A549 (cell line): ENCODE measurements at regions not wholly inside any gene's neighbourhood (a gene's known extent, or its start where the extent isn't known, plus 50 kb on each side); places are given as distances from the start of the nearest gene placed in this dataset.

ENCODE experiments used
- ATAC-seq, 2 experiments: fragments of 200-7000 bp in 1 of 2; fragments of >200 bp in 1 of 2; cut with Nextera tagmentation in 1 of 2; cut with Tn5 transposase in 1 of 2; 3 replicates each; pipeline versions ENCODE4 v1.8.0 to v1.9.1; 2018 to 2020; ENCODE audit warnings: mild to moderate bottlenecking in 1 of 2, moderate library complexity in 1 of 2
- CTCF ChIA-PET: fragments of 300-600 bp; sonication (Branson Sonifier 250); formaldehyde crosslinking; extraction: SDS; loops from one replicate; lab custom pipeline; 2021; ENCODE audit warnings: antibody characterized with exemption, inconsistent platforms; lab: Yijun Ruan, JAX
- POLR2A ChIA-PET: fragments of 350-600 bp; formaldehyde crosslinking; extraction: SDS; loops from one replicate; lab custom pipeline; 2021; ENCODE audit warnings: antibody characterized with exemption, inconsistent platforms; lab: Yijun Ruan, JAX
- DNase-seq, 2 experiments: peaks; one replicate each; pipeline versions ENCODE4 v3.0.0 to v3.0.0-alpha.2; 2011 to 2016; ENCODE audit warnings: low read depth in 1 of 2, low spot score in 1 of 2
- FAIRE-seq: peaks from 2 replicates; lab custom pipeline; 2011; peaks lifted over from hg19 to GRCh38; lab: Jason Lieb, UNC
- H3K27ac ChIP-seq, 2 experiments: fragments of >200 bp; sonication (Bioruptor Twin); formaldehyde crosslinking; 3 replicates each; pipeline ENCODE4 v1.5.1; 2016 to 2017
- H3K4me1 ChIP-seq: fragments of >200 bp; sonication (Bioruptor Twin); formaldehyde crosslinking; 3 replicates; pipeline ENCODE4 v1.6.1; 2016
- H3K4me2 ChIP-seq: fragments of >200 bp; sonication (Bioruptor Twin); formaldehyde crosslinking; 3 replicates; pipeline ENCODE4 v1.6.1; 2016
- H3K4me3 ChIP-seq: fragments of >200 bp; sonication (Bioruptor Twin); formaldehyde crosslinking; 3 replicates; pipeline ENCODE4 v1.5.1; 2016
- H3K9me3 ChIP-seq: fragments of >200 bp; sonication (Bioruptor Twin); formaldehyde crosslinking; 3 replicates; pipeline ENCODE4 v1.6.1; 2016
- BHLHE40 ChIP-seq: IDR thresholded peaks from 2 replicates; pipeline ENCODE4 v1.6.1; 2012; ENCODE audit warnings: low read depth, low read length, inconsistent platforms
- CBX8 ChIP-seq: fragments of 200-600 bp; sonication (generic); IDR thresholded peaks from 2 replicates; pipeline ENCODE4 v1.6.1; 2016
- CEBPB ChIP-seq, 2 experiments: fragments of >200 bp in 1 of 2; sonication (Bioruptor Twin) in 1 of 2; formaldehyde crosslinking in 1 of 2; IDR thresholded peaks; 2 replicates each; pipeline ENCODE4 v1.6.1; 2012 to 2016
- CHD2 ChIP-seq: fragments of 150-350 bp; IDR thresholded peaks from 2 replicates; pipeline ENCODE4 v1.6.1; 2014; ENCODE audit warnings: low read length; ENCODE audit not compliant: partially characterized antibody
- E2F6 ChIP-seq: IDR thresholded peaks from 2 replicates; pipeline ENCODE4 v1.6.1; 2012; ENCODE audit warnings: low read depth, borderline replicate concordance
- ESRRA ChIP-seq: fragments of 150-350 bp; IDR thresholded peaks from 2 replicates; pipeline ENCODE4 v1.6.1; 2014; ENCODE audit warnings: mild to moderate bottlenecking, low read length, borderline replicate concordance
- FOSL2 ChIP-seq, 2 experiments: fragments of 450-650 bp in 1 of 2; fragments of >200 bp in 1 of 2; sonication (Bioruptor Twin) in 1 of 2; formaldehyde crosslinking; IDR thresholded peaks; 2 replicates each; pipeline versions ENCODE4 v1.5.0 to v1.6.1; 2016 to 2020; ENCODE audit warnings: mild to moderate bottlenecking in 1 of 2, moderate library complexity in 1 of 2
- FOXS1 ChIP-seq: fragments of 250-450 bp; sonication (Bioruptor Pico); IDR thresholded peaks from 2 replicates; pipeline ENCODE4 v1.5.0; 2020; ENCODE audit warnings: mild to moderate bottlenecking, moderate library complexity
- GATA3 ChIP-seq: IDR thresholded peaks from 2 replicates; pipeline ENCODE4 v1.6.1; 2012; ENCODE audit warnings: borderline replicate concordance
- HOXA7 ChIP-seq: fragments of 250-450 bp; sonication (Bioruptor Pico); IDR thresholded peaks from 2 replicates; pipeline ENCODE4 v1.5.0; 2020; ENCODE audit warnings: mild to moderate bottlenecking, moderate library complexity
- HOXB13 ChIP-seq: fragments of 250-450 bp; sonication (Bioruptor Pico); IDR thresholded peaks from 2 replicates; pipeline ENCODE4 v1.5.0; 2020; ENCODE audit warnings: low read depth, mild to moderate bottlenecking, moderate library complexity
- JUNB ChIP-seq: fragments of >200 bp; sonication (Bioruptor Twin); formaldehyde crosslinking; IDR thresholded peaks from 2 replicates; pipeline ENCODE4 v1.6.1; 2016
- MAFK ChIP-seq: fragments of 450-650 bp; IDR thresholded peaks from 2 replicates; pipeline ENCODE4 v1.6.1; 2014; ENCODE audit not compliant: partially characterized antibody
- REST ChIP-seq: fragments of 200-600 bp; sonication (generic); IDR thresholded peaks from 2 replicates; pipeline ENCODE4 v1.6.1; 2016; ENCODE audit warnings: antibody characterized with exemption, mild to moderate bottlenecking, moderate library complexity
- RFX5 ChIP-seq: fragments of 450-650 bp; IDR thresholded peaks from 2 replicates; pipeline ENCODE4 v1.7.1; 2014; ENCODE audit warnings: antibody characterized with exemption, mild to moderate bottlenecking, moderate library complexity
- ZC3H11A ChIP-seq: fragments of 450-650 bp; IDR thresholded peaks from 2 replicates; pipeline ENCODE4 v1.6.1; 2014; ENCODE audit warnings: antibody characterized with exemption, mild to moderate bottlenecking
- WGBS: methylation state at CpG from one replicate; pipeline ENCODE4 v1.1.6; 2017; ENCODE audit errors: missing lambda C conversion rate; 5-methylcytosine and 5-hydroxymethylcytosine counted together
- TF ChIP-seq, protein P1 (sequence below): fragments of 450-650 bp; IDR thresholded peaks from 2 replicates; pipeline ENCODE4 v1.6.1; 2014; ENCODE audit warnings: antibody characterized with exemption

DNA sequence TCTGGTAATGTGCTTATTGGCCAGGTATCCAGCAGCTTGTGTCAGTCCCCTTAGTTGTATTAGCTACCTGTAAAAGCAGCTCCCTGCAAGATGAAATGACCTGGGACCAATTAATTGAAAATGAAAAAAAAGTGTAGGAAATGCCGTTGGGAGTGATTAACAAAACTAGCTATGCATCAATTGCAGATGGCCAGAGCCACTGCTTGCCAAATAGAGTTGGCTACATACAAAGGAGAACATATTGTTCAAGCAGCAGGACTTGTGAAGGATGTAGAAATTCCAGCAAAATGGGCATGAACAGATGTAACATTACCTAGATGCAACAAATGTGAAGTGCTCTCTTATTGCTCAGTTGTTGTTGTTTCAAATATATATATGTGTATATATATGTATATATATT lies 300.5 kb downstream of the PCDH17 start:
- Histone ChIP-seq H3K4me2 (no peak overlapping the region), H3K9me3 (no peaks in the 10 kb centered on the region), H3K27ac (no peak overlapping the region), H3K4me3 (no peak overlapping the region), H3K4me1 (no peaks in the 10 kb centered on the region)
- POLR2A ChIA-PET = no interaction called here
- ATAC-seq (no peak), DNase-seq (no peak), FAIRE-seq (no peak)
- TF ChIP-seq FOXS1 (CRISPR knock-in tag) (no peak), CEBPB (IDR thresholded peaks at IDR 0.05) (no peak), FOSL2 (IDR thresholded peaks at IDR 0.05) (no peak), FOSL2 (CRISPR knock-in tag; IDR thresholded peaks at IDR 0.05) (no peak)
- TF ChIP-seq, protein P1, sequence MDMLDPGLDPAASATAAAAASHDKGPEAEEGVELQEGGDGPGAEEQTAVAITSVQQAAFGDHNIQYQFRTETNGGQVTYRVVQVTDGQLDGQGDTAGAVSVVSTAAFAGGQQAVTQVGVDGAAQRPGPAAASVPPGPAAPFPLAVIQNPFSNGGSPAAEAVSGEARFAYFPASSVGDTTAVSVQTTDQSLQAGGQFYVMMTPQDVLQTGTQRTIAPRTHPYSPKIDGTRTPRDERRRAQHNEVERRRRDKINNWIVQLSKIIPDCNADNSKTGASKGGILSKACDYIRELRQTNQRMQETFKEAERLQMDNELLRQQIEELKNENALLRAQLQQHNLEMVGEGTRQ = no peak
- CTCF ChIA-PET = no interaction called here
- WGBS = 0% methylated on average over 1 of the region's 1 CpG

DNA sequence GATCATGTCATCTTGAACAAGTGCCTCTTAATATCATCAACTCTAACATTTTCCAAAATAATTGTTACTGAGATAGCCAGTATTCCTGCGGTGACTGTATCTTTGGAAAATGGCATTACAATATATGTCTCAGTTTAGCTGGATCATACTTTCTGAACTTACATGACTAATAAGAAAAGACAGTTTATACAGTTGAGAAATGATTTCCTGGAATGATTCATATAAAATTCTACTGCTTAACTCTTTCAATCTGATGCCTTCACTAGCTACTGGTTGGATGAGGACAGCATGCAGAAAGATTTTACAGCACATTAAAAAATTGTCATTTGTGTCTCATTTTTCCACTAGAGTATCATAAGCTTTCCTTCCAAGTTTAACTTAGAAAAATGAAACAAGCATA lies 302.1 kb downstream of the PCDH17 start:
- Histone ChIP-seq H3K27ac (no peak overlapping the region), H3K4me3 (no peak overlapping the region), H3K4me2 (no peak overlapping the region), H3K9me3 (no peaks in the 10 kb centered on the region), H3K4me1 (no peaks in the 10 kb centered on the region)
- 39% methylated on average over 1 of the region's 1 CpG for WGBS
- ChIA-PET CTCF (no interaction called here), POLR2A (no interaction called here)
- TF ChIP-seq E2F6 (no peak), BHLHE40 (no peak), JUNB (no peak), HOXA7 (no peak), CHD2 (no peak)
- FAIRE-seq (no peak), DNase-seq (no peak), ATAC-seq (no peak)

DNA sequence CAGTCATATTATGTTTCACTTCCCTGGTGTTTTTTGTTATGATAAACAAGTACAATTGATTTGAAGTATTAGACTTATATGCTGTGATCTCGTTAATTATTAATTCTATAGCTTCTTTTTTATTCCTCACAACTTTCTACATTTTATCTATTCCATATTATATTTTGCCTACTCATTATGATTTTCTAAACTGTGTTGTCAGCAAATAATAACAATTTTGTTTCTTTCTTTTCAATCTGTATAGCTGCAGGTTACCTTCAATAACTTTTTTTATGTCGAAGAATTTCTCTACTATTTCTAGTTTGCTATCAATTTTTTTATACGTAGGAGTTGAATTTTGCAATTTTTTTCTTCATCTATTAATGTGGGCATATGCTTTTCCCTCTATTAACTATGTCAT lies 304.4 kb downstream of the PCDH17 start:
- Histone ChIP-seq H3K9me3 (no peaks in the 10 kb centered on the region), H3K4me1 (no peaks in the 10 kb centered on the region), H3K27ac (no peak overlapping the region), H3K4me3 (no peak overlapping the region), H3K4me2 (no peak overlapping the region)
- ChIA-PET CTCF (no interaction called here), POLR2A (no interaction called here)
- FAIRE-seq (no peak), DNase-seq (no peak), ATAC-seq (no peak)
- TF ChIP-seq HOXA7 (no peak), MAFK (peak; percentile 52), JUNB (no peak)
- WGBS = 4% methylated on average over 3 of the region's 3 CpGs

DNA sequence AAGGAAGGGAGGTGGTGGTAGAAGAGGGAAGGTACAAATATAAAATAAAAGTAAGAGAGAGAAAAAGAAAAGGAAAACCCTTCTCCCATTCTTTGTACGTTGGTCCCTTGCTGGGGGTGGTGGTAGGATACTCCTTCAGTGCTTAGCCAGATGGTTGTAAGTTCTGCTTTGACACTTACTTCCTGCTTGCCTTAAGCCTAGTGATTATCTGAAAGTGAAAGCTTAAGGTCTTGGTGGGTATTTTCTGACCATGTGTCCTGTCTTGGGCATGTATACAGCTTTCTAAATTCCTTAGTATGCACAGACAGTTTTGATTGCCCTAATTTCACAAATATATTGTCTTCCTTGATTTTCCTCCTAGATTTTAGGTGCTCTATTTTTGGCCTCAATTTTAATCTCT lies 314.8 kb downstream of the PCDH17 start:
- ATAC-seq (no peak), FAIRE-seq (no peak)
- CTCF ChIA-PET = no interaction called here

More for the DNA sequence above, 314.8 kb downstream of the PCDH17 start:
- no peak overlapping the region for H3K4me3 ChIP-seq
- no peak overlapping the region for H3K4me2 ChIP-seq
- WGBS = 0% methylated on average over 1 of the region's 1 CpG
- DNase-seq = no peak
- no peak overlapping the region for H3K27ac ChIP-seq
- TF ChIP-seq RFX5 (no peak), REST (no peak), HOXB13 (CRISPR knock-in tag) (no peak), ESRRA (no peak), CEBPB (IDR thresholded peaks at IDR 0.05) (no peak), CBX8 (no peak), ZC3H11A (no peak), GATA3 (no peak)
- TF ChIP-seq, all 56 proteins: peak for 0
- POLR2A ChIA-PET = no interaction called here
- Histone ChIP-seq H3K4me1 (no peaks in the 10 kb centered on the region), H3K9me3 (no peaks in the 10 kb centered on the region)
